Chondrocyte (in vitro differentiated cells): ENCODE measurements at regions not wholly inside any gene's neighbourhood (a gene's known extent, or its start where the extent isn't known, plus 50 kb on each side); places are given as distances from the start of the nearest gene placed in this dataset.
A peak's percentile ranks its signal among the peaks of the same experiment; 100 is the strongest.
"Not testable (repeated sequence)": the region's sequence is repeated elsewhere in the genome, so short reads cannot be mapped to it uniquely, and the experiment has no call there.

ENCODE experiments used
- DNase-seq: peaks from one replicate; pipeline ENCODE4 v3.0.0; 2021; ENCODE audit warnings: mixed read lengths, low spot score
- H3K27ac Mint-ChIP-seq: one replicate; pipeline ENCODE4 v1.8.0; 2021; ENCODE audit warnings: mild to moderate bottlenecking, moderate library complexity, mixed read lengths; ENCODE audit not compliant: unreplicated experiment
- H3K27me3 Mint-ChIP-seq: 2 replicates; pipeline ENCODE4 v1.8.0; 2021; ENCODE audit warnings: low read depth, mixed read lengths
- H3K36me3 Mint-ChIP-seq: 2 replicates; pipeline ENCODE4 v1.8.0; 2021; ENCODE audit warnings: low read depth, mixed read lengths
- H3K4me1 Mint-ChIP-seq: 2 replicates; pipeline ENCODE4 v1.8.0; 2021; ENCODE audit warnings: low read depth, mild to moderate bottlenecking, mixed read lengths
- H3K4me3 Mint-ChIP-seq: one replicate; pipeline ENCODE4 v1.8.0; 2021; ENCODE audit warnings: mild to moderate bottlenecking, moderate library complexity, mixed read lengths; ENCODE audit not compliant: unreplicated experiment
- H3K9me3 Mint-ChIP-seq: 2 replicates; pipeline ENCODE4 v1.8.0; 2021; ENCODE audit warnings: low read depth, mixed read lengths
- CTCF ChIP-seq: fragments of 200-600 bp; sonication (generic); IDR thresholded peaks from 2 replicates; pipeline ENCODE4 v1.5.0; 2021; ENCODE audit warnings: antibody characterized with exemption, mild to moderate bottlenecking, moderate library complexity

- DNase-seq = no peak
- Mint-ChIP-seq H3K27me3 (no peaks in the 10 kb centered on the region), H3K4me3 (no peak overlapping the region), H3K27ac (no peak overlapping the region), H3K36me3 (peaks cover 3% of the 10 kb centered on the region), H3K9me3 (peaks cover 3% of the 10 kb centered on the region), H3K4me1 (peaks cover 21% of the 10 kb centered on the region)
- TF ChIP-seq CTCF = no peak
Observed at GRCh38 chr11:23781803-23782560, 714.9 kb upstream of the LUZP2 start.

GRCh38 chr11:23786974-23787373 lies 709.9 kb upstream of the LUZP2 start:
- not testable (repeated sequence) for H3K4me3 Mint-ChIP-seq, H3K9me3 Mint-ChIP-seq, H3K27ac Mint-ChIP-seq, DNase-seq, H3K27me3 Mint-ChIP-seq, H3K36me3 Mint-ChIP-seq
- H3K4me1 Mint-ChIP-seq = peaks cover 11% of the 10 kb centered on the region

GRCh38 chr11:23789200-23789853 lies 707.5 kb upstream of the LUZP2 start:
- no peaks in the 10 kb centered on the region for H3K36me3 Mint-ChIP-seq

GRCh38 chr11:23789938-23790371 lies 706.9 kb upstream of the LUZP2 start:
- Mint-ChIP-seq H3K9me3 (no peaks in the 10 kb centered on the region), H3K4me3 (no peak overlapping the region), H3K4me1 (peaks cover 11% of the 10 kb centered on the region), H3K27me3 (no peaks in the 10 kb centered on the region), H3K36me3 (no peaks in the 10 kb centered on the region), H3K27ac (peak overlapping the region; percentile 13)
- no peak for TF ChIP-seq CTCF
- DNase-seq = no peak

More at GRCh38 chr11:23789200-23789853, 707.5 kb upstream of the LUZP2 start:
- DNase-seq = no peak
- Mint-ChIP-seq H3K27me3 (no peaks in the 10 kb centered on the region), H3K27ac (peak overlapping the region; percentile 13), H3K4me1 (peaks cover 11% of the 10 kb centered on the region), H3K9me3 (no peaks in the 10 kb centered on the region), H3K4me3 (no peak overlapping the region)
- TF ChIP-seq CTCF = no peak

GRCh38 chr11:23797624-23798419 lies 699.0 kb upstream of the LUZP2 start:
- Mint-ChIP-seq H3K36me3 (no peaks in the 10 kb centered on the region), H3K27me3 (no peaks in the 10 kb centered on the region), H3K9me3 (no peaks in the 10 kb centered on the region), H3K4me3 (no peak overlapping the region), H3K4me1 (peaks cover 7% of the 10 kb centered on the region), H3K27ac (no peak overlapping the region)
- DNase-seq = no peak
- no peak for TF ChIP-seq CTCF
